Stimulated activated CD8-positive, alpha-beta memory T cell treated with anti-CD3 and anti-CD28 coated beads, Interleukin-12 subunit alpha, Interleukin-12 subunit beta, amount 100 ng/mL, for 1 hour (primary cell): ENCODE measurements at regions not wholly inside any gene's neighbourhood (a gene's known extent, or its start where the extent isn't known, plus 50 kb on each side); places are given as distances from the start of the nearest gene placed in this dataset.

Experiments used
- DNase-seq: peaks from one replicate; pipeline ENCODE4 v3.0.0-alpha.2; 2020; ENCODE audit warnings: low read depth

- DNase-seq = no peak
Observed at GRCh38 chr14:101135796-101136742, 232.5 kb upstream of the RTL1 start.

DNA sequence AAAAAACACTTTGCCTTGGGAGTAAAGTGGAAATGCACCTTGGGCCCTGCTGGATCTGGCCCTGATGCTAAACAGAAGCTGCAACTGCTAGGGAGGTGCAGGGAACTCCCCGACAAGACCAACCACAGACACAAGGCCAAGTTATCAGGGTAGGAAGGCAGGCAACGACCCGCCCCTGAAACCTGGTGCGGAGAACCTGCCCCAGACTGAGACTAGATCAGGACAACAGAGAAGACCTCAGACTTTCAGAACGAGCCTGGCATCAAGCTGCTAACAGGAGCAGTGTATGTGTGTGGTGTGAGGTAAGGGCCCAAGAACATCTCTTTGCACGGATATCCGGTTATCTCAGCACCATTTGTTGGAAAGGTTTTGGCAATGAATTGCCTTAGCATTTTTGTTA is 233.7 kb upstream of the RTL1 start:
- DNase-seq = no peak

DNA sequence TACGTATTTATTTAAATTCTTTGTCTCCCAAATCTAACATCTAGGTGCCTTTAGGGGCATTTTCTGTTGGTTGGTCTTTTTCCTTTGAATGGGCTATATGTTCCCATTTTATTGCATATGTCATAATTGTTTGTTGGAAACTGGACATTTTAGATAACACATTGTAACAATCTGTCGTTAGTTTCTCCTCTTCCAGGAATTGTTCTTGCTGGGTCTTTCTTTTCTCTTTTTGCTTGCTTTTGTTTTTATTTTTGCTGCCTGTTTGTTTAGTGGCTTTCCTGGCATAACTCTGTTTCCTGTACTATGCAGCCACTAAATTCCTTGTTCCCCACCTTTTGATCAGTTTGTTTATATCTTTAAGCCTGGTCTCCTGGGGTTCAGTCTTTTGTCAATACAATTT is 244.3 kb upstream of the RTL1 start:
- no peak for DNase-seq

- DNase-seq = no peak
Observed at GRCh38 chr14:101150039-101150610, 246.6 kb upstream of the RTL1 start.

- DNase-seq = no peak
Observed at GRCh38 chr14:101151226-101151926, 247.9 kb upstream of the RTL1 start.

DNA sequence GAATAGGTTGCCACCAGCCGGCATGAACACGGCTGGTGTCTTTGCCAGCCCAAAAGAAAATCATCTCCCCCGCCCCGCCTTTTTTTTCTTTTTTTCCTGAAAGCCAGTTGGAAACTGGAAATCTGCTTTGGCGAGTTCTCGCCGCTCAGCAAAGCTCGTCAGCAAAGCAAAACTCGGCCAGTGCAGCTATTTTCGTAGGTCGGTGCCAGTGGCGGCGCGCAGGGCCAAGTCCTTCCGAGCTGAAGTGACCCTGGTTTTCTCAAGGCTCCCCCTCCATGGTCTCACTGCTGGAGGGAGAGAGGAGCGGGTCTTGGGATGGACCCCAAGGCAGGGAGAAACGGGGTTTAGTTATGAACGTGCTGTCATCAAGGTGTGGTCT is 248.4 kb upstream of the RTL1 start:
- DNase-seq = no peak

DNA sequence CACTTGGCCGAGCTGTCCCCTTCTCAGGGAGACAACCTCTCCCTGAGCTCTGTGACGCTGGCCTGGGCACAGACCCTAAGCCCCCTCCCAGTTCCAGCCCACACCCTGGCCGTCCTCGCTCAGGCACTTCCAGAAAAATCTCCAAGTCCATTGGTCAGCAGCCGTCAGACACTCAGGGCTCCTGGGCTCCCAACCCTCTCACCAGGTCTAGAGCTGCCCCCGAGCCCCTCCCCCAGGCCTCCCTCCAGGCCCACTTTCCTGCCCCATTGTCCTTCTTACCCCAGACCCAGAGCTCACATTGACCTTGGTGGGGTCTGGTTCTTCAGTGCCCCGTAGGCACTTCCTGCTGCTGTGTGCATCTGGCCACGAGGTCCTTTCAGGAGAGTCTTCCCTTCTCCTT is 249.3 kb upstream of the RTL1 start:
- DNase-seq = no peak

- no peak for DNase-seq
Observed at GRCh38 chr14:101153691-101154090, 250.2 kb upstream of the RTL1 start.

DNA sequence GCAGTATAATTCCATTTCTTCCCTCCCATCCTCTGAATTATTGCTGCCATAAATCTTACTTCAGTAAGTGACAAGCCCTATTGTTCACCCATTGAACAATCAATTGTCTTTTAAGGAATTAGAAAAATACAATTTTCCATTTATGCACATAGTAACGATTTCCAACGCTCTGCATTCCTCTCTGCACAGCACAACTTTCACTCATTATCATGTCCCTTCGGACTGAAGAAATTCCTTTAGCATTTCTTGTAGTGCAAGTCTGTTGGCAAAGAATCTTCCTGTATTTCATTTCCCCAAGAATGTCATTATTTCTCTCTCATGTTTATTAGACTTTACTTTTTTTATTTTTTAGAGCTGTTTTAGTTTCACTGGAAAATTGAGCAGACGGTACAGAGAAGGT is 252.1 kb upstream of the RTL1 start:
- DNase-seq = no peak

DNA sequence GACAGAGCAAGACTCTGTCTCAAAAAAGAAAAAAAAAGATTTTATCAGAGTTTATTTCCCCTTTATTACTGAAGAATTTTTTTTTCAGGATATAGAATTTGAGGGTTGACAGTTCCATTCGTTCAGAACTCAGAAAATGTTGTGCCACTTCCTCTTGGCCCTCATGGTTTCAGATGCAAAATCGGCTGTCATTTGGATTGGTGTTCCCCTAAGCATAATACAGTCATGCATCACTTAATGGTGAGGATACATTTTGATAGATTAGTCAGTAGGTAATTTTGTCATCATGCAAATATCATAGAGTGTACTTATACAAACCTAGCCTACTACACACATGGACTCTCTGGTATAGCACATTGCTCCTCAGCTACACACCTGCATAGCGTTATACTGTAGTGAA is 263.9 kb upstream of the RTL1 start:
- no peak for DNase-seq

DNA sequence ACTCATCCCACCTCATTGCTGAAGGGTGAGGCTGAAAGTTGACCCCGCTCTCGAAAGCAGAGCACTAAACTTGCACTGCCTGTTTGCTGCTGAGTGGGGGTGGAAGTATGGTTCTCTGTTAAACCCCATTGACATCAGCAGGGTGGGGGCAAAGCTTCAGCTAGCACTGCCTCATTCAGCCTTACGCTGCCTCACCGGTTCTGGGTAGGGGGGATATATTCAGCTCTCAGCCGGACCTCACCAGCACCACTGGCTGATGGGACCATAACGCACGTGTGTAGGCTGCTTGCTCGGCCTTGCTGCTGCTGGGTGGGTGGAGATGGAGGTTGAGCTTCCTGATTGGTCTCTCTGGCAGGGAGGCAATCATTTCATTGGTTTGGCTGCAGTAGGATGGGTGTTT is 265.7 kb upstream of the RTL1 start:
- no peak for DNase-seq

DNA sequence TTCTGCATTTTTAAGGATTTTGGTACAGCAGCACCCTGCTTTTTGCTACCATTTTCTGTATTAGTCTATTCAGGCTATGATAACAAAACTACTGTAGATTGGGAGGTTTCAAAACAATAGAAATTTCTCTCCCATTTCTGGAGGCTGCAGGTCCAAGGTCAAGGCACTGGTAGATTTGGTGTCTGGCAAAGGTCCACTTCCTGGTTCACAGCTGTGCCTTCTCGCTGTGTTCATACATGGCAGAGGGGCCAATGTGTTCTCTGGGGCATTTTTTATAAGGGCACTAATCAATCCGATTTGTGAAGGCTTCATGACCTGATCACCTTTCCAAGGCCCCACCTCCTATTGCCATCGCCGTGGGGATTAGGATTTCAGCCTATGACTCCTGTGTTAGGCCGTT is 268.1 kb upstream of the RTL1 start:
- no peak for DNase-seq

DNA sequence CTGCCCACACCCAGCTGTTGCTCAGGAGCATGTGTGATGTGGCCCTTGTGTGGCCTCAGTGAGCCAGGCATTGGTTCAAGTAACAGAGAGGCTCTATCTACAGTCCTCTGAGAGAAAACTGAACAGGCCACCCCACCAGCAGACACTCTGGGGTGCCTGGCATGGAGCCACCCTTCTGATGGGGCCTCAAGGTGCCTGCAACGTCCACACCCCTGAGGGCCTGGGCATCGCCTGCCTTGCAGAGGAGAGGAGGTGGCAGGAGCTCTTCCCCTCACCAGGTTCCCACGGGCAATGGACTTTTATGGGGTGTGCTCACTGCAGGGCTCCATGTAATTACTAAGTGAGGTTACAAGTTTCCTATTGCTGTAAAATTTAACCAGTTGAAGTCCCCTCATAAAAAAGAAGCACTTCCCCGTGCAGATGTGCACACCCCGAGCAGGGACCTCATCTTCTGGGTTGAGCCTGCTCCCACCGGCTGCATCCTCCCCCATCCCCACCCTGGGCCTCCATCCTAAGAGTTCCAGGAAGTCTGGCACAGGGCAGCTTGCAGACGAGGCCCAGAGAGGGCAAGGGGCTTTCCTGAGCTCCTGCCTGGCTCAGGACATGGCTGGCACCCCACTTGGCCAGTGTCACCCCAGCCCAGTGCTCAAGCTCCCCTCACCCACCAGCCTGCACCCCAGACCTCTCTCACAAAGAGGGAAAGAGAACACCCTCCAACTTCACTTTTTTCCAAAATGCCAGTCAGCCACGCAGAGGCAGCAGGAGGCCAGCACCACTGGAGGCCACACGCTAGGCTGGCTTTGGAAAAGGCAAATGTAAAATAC is 270.4 kb upstream of the RTL1 start:
- no peak for DNase-seq

GRCh38 chr14:101174522-101174838 is 271.0 kb upstream of the RTL1 start:
- DNase-seq = no peak

DNA sequence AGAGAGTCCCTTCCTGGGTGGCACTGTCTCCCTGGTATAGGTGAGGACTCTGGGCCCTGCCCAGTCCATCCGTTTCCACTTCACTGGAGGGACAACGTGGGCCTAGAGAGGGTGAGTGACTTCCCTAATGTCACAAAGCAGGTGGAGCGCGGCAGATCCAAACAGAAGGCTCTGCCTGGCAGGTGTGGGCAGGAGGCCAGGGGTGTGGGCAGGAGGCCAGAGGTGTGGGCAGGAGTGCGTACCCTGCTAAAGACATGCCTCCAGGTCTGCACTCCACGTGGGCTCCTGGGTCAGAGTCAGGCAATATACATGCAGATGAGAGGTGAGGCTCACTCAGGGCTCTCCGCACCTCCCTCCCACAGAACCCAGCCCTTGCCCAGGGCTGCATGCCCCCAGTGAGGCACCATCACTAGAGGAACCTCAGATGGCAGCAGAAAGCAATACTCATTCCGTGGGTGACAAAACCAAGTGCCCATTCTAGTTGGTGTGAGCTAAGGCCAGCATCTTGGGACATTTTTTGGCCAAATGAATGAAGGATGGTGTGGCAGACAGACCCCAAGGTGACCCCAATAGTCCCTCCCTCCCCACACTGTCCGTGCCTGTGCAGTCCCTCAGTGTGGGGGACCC is 271.6 kb upstream of the RTL1 start:
- no peak for DNase-seq

DNA sequence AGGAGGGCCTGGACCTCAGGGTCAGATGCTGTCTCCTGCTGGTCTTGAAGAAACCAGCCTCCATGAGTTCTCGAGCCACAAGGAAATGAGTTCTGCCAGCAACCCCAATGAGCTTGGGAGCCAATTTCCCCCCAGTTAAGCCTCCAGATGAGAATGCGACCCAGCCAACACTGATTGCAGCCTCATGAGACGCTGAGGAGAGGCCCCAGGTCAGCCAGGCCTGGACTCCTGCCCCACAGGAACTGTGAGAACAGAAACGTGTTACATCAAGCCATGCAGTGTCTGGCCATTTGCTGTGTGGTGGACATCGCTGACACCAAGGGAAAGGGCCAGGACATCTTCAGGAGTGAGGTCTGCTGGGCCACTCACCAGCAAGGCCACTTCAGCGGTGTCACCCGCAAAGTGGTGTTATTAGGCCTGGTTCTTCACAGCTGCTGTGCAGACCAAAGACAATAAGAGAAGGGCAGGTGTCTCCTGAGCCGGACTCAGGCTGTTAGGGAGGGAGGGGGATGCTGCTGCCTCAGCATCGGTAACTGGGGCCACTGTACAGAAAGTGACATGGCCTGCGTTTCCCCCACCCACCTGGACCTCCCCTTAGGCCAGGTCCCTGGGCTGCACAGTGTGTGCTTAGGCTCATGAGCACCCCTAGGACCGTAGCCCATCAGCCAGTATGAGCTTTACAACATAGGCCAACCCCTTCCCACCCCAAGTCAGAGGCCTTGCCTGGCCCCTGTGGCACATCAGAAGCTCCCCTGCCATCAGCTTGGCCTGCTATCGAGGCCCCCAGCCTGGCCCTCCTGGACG is 272.4 kb upstream of the RTL1 start:
- DNase-seq = no peak

GRCh38 chr14:101176535-101177205 is 273.1 kb upstream of the RTL1 start:
- no peak for DNase-seq

DNA sequence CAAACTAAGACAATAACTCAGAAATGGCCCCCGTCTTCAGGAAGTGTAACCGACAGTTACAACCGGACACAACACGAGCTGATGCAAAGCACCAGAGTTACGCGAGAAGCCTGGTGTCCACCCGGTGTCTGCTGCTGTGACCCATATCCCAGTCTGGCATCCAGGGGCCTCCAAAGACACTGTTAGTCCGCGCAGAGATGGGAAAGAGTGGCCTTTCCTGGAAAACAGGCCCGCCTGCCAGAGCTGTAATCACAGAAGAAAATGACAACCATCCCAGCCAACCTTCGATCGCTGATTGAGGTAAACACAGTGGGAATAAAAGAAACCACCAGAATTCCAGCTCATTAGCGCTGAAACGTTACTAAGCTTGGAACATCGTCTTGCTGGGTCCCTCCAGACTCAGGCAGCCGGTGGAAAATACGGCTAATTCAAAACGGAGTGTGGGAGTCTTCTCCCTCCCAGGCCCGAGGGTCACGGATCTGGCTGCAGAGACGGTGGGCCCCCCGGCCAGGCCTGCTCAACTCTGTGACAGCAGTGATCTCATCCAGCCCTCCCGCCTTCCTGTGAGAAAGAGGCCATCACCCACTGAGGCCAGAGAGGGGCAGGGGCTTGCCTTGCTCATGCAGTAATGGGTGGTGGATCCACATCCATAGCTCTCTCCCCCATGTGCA is 273.9 kb upstream of the RTL1 start:
- no peak for DNase-seq

DNA sequence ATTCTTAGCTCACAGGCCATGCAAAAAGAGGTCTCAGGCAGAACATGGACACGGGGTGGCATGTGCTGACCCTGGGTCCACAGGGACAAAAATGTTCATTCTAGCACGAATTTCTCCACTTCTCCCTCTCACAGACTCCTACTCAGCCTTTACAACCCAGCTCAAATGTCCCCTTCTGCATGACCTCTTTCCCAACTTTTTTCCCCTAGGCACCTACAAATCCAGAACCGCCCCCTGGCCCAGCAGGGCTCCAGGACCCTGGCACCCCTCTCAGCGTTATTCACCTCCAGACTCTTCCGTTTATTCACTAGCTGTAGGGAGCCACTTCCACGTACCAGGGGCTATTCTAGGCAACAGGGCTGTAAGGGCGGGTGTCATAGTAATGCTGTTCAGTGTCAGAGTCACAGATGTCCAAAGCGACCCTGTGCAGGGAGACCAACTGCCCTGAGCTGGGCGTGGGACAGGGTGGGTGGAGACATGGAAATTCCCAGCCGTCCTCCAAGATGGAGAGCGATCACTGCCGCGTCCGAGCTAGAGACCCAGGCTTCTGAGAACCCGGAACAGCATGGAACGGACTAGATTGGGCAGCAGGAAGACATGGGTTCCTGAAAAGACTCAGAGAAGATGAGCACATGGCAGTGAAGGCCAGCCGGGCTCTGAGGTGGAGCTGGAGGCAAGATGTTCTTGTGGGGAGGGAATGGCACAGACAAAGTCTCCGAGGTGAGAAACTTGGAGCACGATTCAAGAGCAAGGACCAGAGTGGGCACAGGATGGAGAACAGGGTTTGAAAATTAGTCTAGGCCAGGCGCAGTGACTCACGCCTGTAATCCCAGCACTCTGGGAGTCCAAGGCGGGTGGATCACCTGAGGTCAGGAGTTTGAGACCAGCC is 274.9 kb upstream of the RTL1 start:
- DNase-seq = no peak
